GM21390 (cell line): ENCODE measurements at regions not wholly inside any gene's neighbourhood (a gene's known extent, or its start where the extent isn't known, plus 50 kb on each side); places are given as distances from the start of the nearest gene placed in this dataset.

Experiments used
- ATAC-seq: cut with Tn5 transposase; IDR thresholded peaks from one replicate; pipeline ENCODE4 v1.9.1; 2021; ENCODE audit not compliant: unreplicated experiment

DNA sequence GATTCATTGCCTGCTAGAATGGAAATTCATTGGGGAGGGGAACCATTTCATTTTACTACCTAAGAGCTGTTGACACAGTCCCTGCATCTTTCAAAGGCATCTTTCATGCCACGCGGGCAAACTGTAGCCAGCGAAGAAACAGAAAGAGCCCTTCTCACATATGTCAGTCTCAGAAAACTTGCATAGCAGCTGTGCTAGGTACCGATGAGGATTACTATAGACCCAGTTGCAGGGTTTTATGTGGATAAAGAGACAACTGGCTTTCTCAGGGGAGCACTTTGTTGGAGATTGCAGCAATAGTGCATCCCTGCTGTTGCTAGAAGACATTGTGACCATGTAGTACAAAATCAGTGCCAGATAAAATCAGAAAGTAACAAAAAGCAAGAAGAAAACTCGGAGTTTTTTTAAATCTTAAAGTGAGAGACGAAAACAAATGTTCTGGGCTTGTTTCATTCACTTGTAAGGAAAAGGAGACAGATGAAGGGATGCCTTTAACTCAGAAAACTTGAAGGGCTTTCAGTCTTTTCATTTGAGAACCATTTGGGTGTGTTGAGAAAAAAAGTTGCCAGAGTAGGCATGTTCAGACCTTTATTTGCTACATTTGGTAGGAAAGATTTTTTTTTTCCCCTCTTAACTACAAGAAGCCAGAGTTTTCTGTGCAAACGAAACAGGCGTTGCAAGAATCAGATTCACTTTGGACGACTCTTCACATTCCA lies 804.1 kb downstream of the USP25 start:
- no peak for ATAC-seq

DNA sequence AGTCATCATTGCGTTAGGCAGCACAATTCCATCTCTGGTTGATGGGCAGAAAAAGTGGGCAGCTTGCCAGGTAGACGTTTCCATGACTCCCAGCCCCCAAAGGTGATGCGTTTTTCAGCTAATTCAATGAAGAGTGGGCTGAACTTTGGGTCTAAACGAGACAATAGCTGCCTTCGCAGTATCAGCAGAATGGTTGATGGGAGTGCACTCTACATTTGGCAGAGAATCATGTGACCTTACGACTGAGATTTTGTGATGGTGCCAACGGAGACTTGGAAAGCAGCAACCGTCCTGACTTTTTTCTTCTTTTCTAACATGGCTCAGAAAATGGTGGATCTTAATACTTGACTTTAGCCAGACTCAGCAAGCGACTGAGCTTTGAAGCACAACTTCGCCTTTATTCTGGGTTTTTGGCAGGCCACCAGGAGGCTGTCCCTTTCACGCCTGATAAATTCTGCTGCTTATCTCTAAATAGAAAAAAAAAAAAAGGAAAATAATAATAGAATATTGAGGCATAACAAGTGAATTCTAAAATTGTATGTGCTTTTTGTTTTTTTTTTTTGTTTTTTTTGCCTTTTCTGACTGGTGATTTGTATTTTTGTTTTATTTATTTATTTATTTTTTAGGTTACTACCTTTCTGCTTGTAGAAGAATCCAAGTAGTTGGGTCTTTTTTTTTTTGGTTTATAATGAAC lies 804.8 kb downstream of the USP25 start:
- ATAC-seq, result no peak

DNA sequence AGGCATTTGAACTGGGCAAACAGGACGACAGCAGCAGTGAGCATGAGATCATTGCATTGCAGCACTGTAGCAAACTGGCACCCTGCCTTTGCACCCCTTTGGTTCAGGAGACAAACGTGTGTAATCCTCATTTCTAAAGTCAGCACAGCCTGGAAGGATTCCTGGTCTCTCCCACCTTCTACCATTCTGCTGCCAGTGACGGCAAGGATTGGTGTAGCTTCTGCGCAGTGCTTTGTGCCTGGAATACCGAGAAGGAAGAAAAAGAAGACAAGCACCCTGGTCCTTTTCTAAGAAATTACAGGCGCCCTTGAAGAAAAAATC lies 805.3 kb downstream of the USP25 start:
- no peak for ATAC-seq

GRCh38 chr21:16535626-16536025 lies 805.8 kb downstream of the USP25 start:
- ATAC-seq, result no peak

DNA sequence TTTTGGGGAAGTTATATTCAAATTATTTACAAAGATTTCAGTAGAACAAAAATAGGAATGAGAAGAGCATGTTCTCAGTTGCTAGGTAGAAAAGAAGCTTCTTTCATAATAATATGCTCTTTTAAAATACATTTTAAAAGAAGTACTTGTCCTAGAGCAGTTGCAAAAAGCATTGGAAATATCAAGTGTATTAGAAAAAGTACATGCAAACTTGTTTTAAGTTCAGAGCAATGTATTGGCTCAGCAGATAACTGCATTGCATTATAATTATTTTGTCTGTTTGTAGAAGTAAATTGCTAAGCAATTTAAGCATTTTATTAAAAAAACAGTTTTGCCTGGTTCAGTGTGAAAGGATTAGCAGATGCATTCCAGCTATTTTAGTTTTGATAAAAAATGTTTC lies 806.4 kb downstream of the USP25 start:
- ATAC-seq, result no peak

DNA sequence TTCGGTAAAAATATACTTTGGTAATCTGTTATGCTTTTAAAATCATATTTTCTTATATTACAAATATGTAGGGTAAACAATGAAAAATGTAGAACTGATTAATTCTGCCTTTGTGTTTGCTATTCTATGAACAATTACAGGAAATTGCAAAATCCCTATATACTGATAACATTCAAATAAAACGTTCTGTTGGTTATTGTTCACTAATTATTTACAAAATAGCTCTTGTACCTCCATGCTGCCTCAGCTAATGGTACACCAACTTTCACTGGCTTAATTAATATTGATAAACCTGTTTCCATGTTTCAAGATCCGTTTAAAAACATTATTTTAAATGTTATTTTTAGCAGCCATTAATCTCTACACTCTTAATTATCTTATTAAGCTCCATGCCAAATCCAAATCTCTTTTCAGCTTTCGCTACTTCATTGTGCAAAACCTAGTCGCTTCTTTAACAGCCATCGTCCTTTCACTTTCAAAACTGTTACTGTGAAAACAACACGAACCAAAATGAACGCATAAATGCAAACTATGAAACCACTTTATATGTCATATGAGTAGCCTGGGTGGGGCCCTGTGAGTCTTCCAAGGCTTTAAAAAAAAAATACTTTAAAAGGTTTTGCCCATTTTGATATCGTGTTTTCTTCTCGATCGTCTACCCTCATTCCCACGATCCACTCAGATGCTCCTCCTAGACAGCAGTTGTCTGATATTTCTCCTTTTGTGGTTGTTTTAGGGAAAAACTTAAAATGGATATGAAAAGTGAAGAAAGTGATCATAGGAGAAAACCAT lies 807.1 kb downstream of the USP25 start:
- no peak for ATAC-seq

- ATAC-seq, result no peak
Measured at GRCh38 chr21:16537501-16537900, 807.7 kb downstream of the USP25 start.

GRCh38 chr21:16538405-16538804 lies 808.6 kb downstream of the USP25 start:
- ATAC-seq, result no peak

GRCh38 chr21:16538936-16539440 lies 809.2 kb downstream of the USP25 start:
- ATAC-seq, result no peak

DNA sequence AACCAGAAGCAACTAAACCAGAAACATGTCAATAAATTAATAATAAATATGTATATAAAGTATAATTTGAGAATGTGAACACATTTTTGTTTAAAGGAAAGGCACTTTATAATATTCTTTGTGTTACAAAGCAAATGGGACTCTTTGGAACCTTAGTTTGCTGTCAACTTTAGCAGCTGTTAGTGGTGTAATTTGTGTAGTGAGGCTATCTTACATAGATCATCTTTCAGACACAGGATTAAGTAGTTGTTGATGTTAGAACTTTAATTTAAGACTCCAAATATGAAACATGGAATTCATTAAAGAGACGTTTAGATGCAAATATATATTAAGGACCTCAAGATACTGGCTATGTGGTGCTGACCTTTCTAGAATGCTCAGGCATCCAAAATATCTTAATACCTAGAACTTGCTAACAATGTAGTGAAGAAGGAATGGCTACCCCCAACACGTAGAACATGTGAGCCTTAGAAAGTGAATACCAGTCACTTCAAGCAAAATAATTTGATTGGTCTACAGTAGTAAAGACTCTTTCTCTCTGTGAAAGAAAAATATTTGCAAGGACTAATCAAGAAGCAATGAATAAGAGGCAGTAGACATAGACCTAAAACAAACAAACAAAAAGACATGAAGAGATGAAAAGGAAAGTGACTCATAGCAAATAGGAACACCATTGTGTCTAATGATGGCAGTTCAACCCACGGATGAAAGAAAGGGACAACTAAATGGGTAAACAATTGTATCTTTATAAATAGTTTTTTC lies 811.4 kb downstream of the USP25 start:
- no peak for ATAC-seq

DNA sequence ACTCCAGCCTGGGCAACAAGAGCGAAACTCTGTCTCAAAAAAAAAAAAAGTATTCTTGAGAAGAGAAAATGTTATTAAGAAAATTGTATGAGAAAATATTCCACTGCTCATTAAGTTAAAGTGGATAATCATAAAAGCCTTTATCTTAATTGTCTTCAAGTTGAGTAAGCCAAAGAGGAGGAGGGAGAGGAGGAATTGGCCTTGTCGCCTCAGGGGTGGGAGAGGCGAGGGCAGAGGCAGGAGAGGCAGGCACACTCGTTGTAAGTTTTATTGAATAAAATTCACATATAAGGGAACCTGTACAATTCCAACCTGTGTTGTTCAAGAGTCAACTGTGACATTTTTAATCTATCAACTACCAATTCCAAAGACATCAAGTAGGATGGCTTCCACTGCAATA lies 820.3 kb downstream of the USP25 start:
- ATAC-seq, result no peak

GRCh38 chr21:16550917-16551741 lies 821.3 kb downstream of the USP25 start:
- ATAC-seq, result no peak

GRCh38 chr21:16552880-16553279 lies 823.1 kb downstream of the USP25 start:
- no peak for ATAC-seq

GRCh38 chr21:16554503-16554902 lies 824.7 kb downstream of the USP25 start:
- no peak for ATAC-seq

- ATAC-seq, result no peak
Measured at GRCh38 chr21:16563116-16563515, 833.3 kb downstream of the USP25 start.

- ATAC-seq, result no peak
Measured at GRCh38 chr21:16563795-16564194, 834.0 kb downstream of the USP25 start.

DNA sequence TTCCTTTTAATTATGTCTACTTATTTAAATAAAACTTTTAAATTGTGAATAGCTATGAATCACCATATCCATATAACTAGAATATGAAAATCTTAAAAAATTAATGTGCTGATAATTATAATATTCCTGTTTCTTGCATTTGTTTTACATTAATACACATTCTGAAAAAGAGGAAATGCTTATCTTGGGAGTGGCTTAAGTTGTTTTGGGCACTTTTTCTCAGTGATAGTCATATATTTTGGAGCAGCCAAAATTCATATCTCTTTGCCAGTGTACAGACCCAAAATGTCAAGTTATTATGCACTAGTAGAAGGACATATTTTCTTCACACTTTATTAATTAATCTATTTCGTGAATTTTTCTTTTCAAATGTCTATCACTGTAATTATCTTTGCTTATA lies 838.5 kb downstream of the USP25 start:
- ATAC-seq, result no peak

- ATAC-seq, result no peak
Measured at GRCh38 chr21:16568661-16569060, 838.9 kb downstream of the USP25 start.

- ATAC-seq, result no peak
Measured at GRCh38 chr21:16569679-16570078, 839.9 kb downstream of the USP25 start.

DNA sequence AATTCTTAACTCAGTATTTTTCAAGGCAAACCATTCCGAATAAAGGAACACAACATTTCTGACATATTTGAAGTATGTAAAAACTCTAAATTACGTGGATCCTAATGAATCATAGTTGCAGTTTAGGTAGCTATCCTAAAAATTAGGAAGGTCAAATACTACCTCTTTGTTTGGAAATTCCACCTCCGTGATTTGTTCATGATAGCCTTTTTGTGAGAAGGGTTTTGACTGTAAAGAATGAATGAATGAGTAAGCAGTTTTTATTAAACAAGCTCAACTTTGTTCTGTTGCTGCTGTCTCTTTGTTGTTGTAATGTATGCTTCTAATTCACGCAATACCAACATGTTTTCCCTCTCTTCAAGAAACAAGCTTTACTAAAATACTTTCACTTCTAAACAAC lies 840.4 kb downstream of the USP25 start:
- ATAC-seq, result no peak
